ENCODE measurements at regions not wholly inside any gene's neighbourhood (a gene's known extent, or its start where the extent isn't known, plus 50 kb on each side); places are given as distances from the start of the nearest gene placed in this dataset.

GRCh38 chr10:78898341-78899097, 170.2 kb upstream of the ZMIZ1 start:
- no peak overlapping the region for H3K4me3 ChIP-seq
- peaks cover 5% of the 10 kb centered on the region for H3K4me1 ChIP-seq
- H3K27ac ChIP-seq = no peak overlapping the region
- DNase-seq = no peak
- WGBS, 2 donors = 92 to 94% methylated on average over 12 to 13 of the region's 13 CpGs
- H3K9me3 ChIP-seq = no peaks in the 10 kb centered on the region
- no peaks in the 10 kb centered on the region for H3K27me3 ChIP-seq
- intact Hi-C loops (cut with DNase I; ENCODE audit: low total_unique reads) = no loop called here
- TF ChIP-seq, protein P1, sequence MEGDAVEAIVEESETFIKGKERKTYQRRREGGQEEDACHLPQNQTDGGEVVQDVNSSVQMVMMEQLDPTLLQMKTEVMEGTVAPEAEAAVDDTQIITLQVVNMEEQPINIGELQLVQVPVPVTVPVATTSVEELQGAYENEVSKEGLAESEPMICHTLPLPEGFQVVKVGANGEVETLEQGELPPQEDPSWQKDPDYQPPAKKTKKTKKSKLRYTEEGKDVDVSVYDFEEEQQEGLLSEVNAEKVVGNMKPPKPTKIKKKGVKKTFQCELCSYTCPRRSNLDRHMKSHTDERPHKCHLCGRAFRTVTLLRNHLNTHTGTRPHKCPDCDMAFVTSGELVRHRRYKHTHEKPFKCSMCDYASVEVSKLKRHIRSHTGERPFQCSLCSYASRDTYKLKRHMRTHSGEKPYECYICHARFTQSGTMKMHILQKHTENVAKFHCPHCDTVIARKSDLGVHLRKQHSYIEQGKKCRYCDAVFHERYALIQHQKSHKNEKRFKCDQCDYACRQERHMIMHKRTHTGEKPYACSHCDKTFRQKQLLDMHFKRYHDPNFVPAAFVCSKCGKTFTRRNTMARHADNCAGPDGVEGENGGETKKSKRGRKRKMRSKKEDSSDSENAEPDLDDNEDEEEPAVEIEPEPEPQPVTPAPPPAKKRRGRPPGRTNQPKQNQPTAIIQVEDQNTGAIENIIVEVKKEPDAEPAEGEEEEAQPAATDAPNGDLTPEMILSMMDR (IDR thresholded peaks at IDR 0.05) = no peak
- TF ChIP-seq POLR2A (IDR thresholded peaks at IDR 0.05) = no peak
- no peaks in the 10 kb centered on the region for H3K36me3 ChIP-seq (ENCODE audit: low read depth, missing control alignments)

DNA sequence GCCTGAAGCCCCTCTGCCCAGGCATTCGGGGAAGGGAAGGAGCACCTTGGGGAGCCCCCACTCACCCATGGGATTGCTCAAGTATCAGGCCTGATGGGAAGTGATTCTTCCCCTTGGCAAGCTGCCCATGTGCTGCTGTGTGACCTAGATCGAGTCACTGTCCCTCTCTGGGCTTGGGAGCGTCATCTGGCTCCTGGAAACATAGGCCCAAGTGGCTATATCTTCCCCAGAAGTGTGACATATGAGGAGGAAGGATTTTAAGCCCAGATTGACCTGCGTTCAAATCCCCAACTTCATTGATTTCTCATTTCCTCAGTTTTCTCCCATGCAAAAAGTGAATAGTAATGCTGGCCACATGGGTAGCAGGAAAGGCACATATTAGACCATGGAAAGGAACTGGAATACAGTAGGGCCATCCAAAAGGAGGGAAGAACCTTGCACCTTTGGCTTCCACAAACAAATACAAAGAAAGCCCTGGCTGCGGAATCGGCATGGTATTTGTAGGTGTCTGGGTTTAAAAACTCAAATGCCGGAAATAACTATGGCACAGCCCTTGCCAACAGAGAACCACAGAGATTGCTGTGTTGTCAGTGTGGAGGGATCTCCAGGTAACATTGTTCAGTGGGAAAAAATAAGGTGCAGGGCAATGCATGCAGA, 169.5 kb upstream of the ZMIZ1 start:
- H3K4me3 ChIP-seq = no peak overlapping the region
- intact Hi-C loops (cut with DNase I; ENCODE audit: low total_unique reads) = no loop called here
- no peaks in the 10 kb centered on the region for H3K36me3 ChIP-seq (ENCODE audit: low read depth, missing control alignments)
- WGBS, 2 donors = 91 to 93% methylated on average over 4 to 7 of the region's 7 CpGs
- no peak for DNase-seq
- H3K9me3 ChIP-seq = no peaks in the 10 kb centered on the region
- H3K27ac ChIP-seq = no peak overlapping the region
- H3K4me1 ChIP-seq = peaks cover 5% of the 10 kb centered on the region
- no peaks in the 10 kb centered on the region for H3K27me3 ChIP-seq
- TF ChIP-seq POLR2A (IDR thresholded peaks at IDR 0.05) = no peak
- TF ChIP-seq, protein P1 (IDR thresholded peaks at IDR 0.05) = no peak

DNA sequence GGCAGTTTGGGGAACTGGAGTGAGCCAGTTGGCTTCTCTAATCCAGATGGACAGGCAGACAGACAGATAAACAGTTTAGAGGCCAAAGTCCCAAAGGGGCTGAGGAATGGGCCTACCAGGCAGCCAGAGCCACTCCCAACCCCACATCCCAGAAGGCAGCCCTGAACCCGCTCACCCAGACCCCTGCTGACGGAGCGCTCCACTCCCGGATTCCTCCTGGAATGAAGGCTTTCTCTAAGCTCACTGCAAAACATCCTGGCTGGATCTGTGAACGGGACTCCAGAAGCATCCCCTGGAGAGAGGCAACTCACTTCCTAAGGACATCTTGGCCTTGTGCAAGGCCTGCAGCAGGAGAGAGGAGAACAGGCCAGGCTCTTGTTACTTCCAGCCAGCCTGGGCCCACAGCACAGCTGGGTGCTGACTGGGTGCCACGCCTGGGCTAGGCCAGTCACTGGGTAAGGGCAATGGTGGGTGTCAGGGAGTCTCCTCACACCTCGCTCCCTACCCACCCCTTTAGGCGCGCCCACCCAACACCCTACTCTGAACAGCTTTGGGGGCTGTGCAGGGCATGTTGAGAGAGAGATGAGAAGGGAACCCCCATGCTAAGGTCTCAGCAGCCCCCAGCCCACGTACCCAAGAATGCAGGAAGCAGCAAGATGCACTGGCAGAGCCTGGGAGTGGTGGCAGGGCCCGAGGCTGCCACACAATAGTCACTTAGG, 168.6 kb upstream of the ZMIZ1 start:
- H3K27me3 ChIP-seq = no peaks in the 10 kb centered on the region
- no peaks in the 10 kb centered on the region for H3K36me3 ChIP-seq (ENCODE audit: low read depth, missing control alignments)
- intact Hi-C loops (cut with DNase I; ENCODE audit: low total_unique reads) = no loop called here
- peaks cover 5% of the 10 kb centered on the region for H3K4me1 ChIP-seq
- H3K9me3 ChIP-seq = no peaks in the 10 kb centered on the region
- peak; percentile 69 for DNase-seq
- H3K27ac ChIP-seq = no peak overlapping the region
- TF ChIP-seq, protein P1 (IDR thresholded peaks at IDR 0.05) = no peak
- TF ChIP-seq POLR2A (IDR thresholded peaks at IDR 0.05) = no peak
- H3K4me3 ChIP-seq = no peak overlapping the region
- 78 to 81% methylated on average over 7 to 11 of the region's 11 CpGs for WGBS, 2 donors

DNA sequence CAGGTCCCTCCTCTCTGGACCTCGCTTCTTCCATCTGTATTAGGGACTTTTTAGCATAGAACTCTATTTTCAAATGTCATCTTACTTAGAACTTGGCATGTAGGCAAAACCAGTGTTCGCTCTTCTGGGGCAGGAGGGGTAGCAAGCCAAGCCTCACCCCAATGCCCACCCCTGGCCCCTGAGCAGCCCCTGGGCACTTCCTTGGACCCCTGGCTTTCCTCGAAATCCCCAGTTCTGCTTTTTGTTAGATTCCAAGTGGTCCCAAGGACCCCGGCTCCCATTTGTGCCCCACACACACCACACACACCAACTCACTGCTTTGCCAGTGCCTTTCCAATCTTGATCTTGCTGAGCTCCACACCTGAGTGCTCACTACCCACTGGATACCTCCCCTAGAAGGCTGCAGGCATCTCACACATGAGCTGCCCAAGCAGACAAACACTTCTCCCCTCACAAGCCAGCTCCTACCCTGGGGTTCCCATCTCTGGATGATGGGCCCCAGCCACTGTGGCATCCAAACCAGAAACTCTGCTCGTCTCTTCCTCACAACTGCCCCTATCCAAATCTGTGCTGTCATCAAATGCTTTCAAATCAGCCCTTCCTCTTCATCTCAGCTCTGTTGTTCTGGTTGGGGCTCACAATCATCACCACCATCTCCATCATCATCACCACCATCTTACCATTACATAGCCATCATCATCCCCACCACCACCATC, 167.9 kb upstream of the ZMIZ1 start:
- Histone ChIP-seq H3K27me3 (no peaks in the 10 kb centered on the region), H3K4me1 (peaks cover 5% of the 10 kb centered on the region), H3K27ac (no peak overlapping the region), H3K9me3 (no peaks in the 10 kb centered on the region), H3K4me3 (no peak overlapping the region), H3K36me3 (ENCODE audit: low read depth, missing control alignments) (no peaks in the 10 kb centered on the region)
- intact Hi-C loops (cut with DNase I; ENCODE audit: low total_unique reads) = no loop called here
- TF ChIP-seq, protein P1 (IDR thresholded peaks at IDR 0.05) = no peak
- TF ChIP-seq POLR2A (IDR thresholded peaks at IDR 0.05) = no peak
- 94 to 97% methylated on average over 5 of the region's 5 CpGs for WGBS, 2 donors
- DNase-seq = no peak

All from testis (tissue), 2 donors.